ENCODE measurements at regions not wholly inside any gene's neighbourhood (a gene's known extent, or its start where the extent isn't known, plus 50 kb on each side); places are given as distances from the start of the nearest gene placed in this dataset.

GRCh38 chr7:121696954-121697353 lies 176.0 kb upstream of the PTPRZ1 start:
- TF ChIP-seq EZH2 (IDR thresholded peaks at IDR 0.05; ENCODE audit: low read length) = no peak
- no peak for TF ChIP-seq CTCF (optimal IDR thresholded peaks at IDR 0.05 in 1 of 3, IDR thresholded peaks at IDR 0.05 in 1 of 3, conservative IDR thresholded peaks at IDR 0.05 in 1 of 3; ENCODE audit: extremely low read depth in 1 of 3, insufficient read depth in 2 of 3, low read length in 3 of 3)

All from keratinocyte (primary cell).